Effector memory CD4-positive, alpha-beta T cell (primary cell): ENCODE measurements at regions not wholly inside any gene's neighbourhood (a gene's known extent, or its start where the extent isn't known, plus 50 kb on each side); places are given as distances from the start of the nearest gene placed in this dataset.

ENCODE experiments used
- DNase-seq, 3 donors: peaks; one replicate each; pipeline ENCODE4 v3.0.0-alpha.2; 2020
- H3K27ac ChIP-seq: 2 replicates; pipeline ENCODE4 v1.7.0; 2013; ENCODE audit warnings: mild to moderate bottlenecking, low read length, moderate library complexity; ENCODE audit not compliant: insufficient read depth, poor library complexity, severe bottlenecking
- H3K27me3 ChIP-seq: replicated peaks from 2 replicates; pipeline ENCODE4 v1.7.0; 2013; ENCODE audit warnings: mild to moderate bottlenecking, low read length; ENCODE audit not compliant: insufficient read depth, control insufficient read depth, poor library complexity, severe bottlenecking
- H3K36me3 ChIP-seq: 2 replicates; pipeline ENCODE4 v1.7.0; 2013; ENCODE audit warnings: mild to moderate bottlenecking, low read length, moderate library complexity; ENCODE audit not compliant: control insufficient read depth, insufficient read depth
- H3K4me1 ChIP-seq: 2 replicates; pipeline ENCODE4 v1.7.0; 2013; ENCODE audit warnings: low read length, mild to moderate bottlenecking; ENCODE audit not compliant: control insufficient read depth, insufficient read depth, poor library complexity, severe bottlenecking
- H3K4me3 ChIP-seq: 2 replicates; pipeline ENCODE4 v1.7.0; 2013; ENCODE audit warnings: low read length, low read depth, mild to moderate bottlenecking; ENCODE audit not compliant: insufficient read depth, poor library complexity, severe bottlenecking
- H3K9me3 ChIP-seq: 2 replicates; pipeline ENCODE4 v1.7.0; 2013; ENCODE audit warnings: mild to moderate bottlenecking, low read length, moderate library complexity; ENCODE audit not compliant: control insufficient read depth

DNA sequence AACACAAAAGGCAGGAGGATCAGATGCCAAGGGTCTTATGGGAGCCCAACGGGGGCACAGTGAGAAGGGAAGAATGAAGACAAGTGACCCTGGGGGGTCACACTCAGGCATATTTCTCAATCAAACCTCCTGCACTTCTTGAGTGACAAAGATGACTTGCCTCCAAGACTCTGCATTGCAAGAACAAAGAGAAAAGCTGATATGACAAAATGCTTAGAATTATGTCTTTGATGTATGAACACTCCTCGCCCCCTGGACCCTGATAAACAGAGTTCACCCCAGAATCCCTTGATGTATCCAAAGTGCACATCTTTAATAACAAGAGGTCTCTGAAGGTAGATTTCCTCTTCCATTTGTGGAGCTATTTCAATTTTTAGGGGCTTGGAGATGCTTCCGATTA is 146.5 kb downstream of the C5orf15 start:
- no peaks in the 10 kb centered on the region for H3K4me1 ChIP-seq
- no peak overlapping the region for H3K4me3 ChIP-seq
- no peak overlapping the region for H3K27ac ChIP-seq
- DNase-seq, result no peak
- H3K36me3 ChIP-seq, result no peaks in the 10 kb centered on the region
- no peaks in the 10 kb centered on the region for H3K9me3 ChIP-seq
- no peaks in the 10 kb centered on the region for H3K27me3 ChIP-seq

- H3K4me1 ChIP-seq, result no peaks in the 10 kb centered on the region
- H3K27ac ChIP-seq, result no peak overlapping the region
- no peak for DNase-seq
- no peaks in the 10 kb centered on the region for H3K9me3 ChIP-seq
- H3K36me3 ChIP-seq, result no peaks in the 10 kb centered on the region
- no peak overlapping the region for H3K4me3 ChIP-seq
- no peaks in the 10 kb centered on the region for H3K27me3 ChIP-seq
Measured at GRCh38 chr5:133821311-133821741, 147.1 kb downstream of the C5orf15 start.

- Histone ChIP-seq H3K27me3 (no peaks in the 10 kb centered on the region), H3K36me3 (no peaks in the 10 kb centered on the region), H3K4me3 (no peak overlapping the region), H3K9me3 (no peaks in the 10 kb centered on the region), H3K4me1 (no peaks in the 10 kb centered on the region), H3K27ac (no peak overlapping the region)
- DNase-seq, result no peak
Measured at GRCh38 chr5:133820507-133820906, 147.9 kb downstream of the C5orf15 start.

DNA sequence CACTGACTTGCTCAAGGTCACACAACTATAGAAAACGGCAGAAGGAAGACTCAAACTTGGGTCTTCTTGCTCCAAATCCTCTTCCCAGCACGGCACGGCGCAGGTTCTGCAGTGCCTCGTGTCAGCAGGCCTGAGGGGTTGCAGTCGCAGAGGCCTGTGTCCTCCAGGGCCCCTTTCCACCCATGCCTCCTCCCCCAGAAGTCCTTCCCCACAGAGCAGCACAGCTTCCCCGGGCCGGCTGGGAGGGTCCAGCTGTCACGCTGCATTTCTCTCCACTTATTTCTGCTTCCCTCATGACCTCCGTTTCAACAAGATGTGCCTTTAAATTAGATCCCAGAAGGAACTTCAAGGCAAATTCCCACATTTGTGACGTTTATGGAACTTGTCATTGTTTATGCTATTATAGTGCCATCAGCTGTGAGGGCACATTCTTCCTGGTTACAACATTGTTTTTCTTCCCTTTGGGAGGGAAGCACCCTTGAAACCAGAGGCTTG is 148.4 kb downstream of the C5orf15 start:
- Histone ChIP-seq H3K27ac (no peak overlapping the region), H3K4me1 (no peaks in the 10 kb centered on the region), H3K27me3 (no peaks in the 10 kb centered on the region), H3K4me3 (no peak overlapping the region), H3K9me3 (no peaks in the 10 kb centered on the region), H3K36me3 (no peaks in the 10 kb centered on the region)
- DNase-seq, result no peak

DNA sequence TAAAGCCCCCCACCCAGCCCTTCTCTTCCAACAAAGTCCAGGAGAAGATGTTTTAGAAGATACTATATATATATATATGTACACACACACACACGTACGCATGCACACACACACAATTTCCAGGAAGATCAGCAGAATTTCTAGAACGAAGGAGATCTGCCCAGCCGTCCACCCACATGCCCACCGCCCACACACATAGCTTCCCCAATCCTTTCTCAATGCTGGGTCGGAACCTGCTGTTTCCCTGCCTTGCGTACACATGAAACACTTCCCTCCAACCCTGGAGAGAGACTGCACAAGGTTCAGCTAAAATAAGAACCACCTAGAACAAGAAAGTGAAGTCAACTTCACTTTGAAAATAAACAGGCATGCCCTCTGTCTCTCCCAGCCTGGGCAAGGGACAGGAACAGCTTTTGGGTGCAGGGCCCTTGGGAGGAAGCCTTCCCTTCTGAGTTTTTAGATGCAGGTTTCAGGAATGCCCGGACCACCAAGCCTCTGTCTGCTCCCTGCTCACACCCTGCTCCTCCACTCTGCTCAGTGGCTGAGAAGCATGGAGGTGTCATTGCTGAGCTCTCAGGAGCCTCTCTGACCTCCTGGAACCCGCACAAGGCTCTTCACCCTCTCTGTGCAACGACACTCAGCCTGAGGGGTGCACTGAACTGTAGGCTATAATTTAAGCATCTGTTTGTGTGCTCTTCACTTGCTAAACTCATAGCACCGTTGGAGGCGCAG is 149.4 kb downstream of the C5orf15 start:
- H3K4me3 ChIP-seq, result no peak overlapping the region
- no peaks in the 10 kb centered on the region for H3K36me3 ChIP-seq
- no peak overlapping the region for H3K27ac ChIP-seq
- DNase-seq, result no peak
- H3K9me3 ChIP-seq, result no peaks in the 10 kb centered on the region
- no peaks in the 10 kb centered on the region for H3K27me3 ChIP-seq
- no peaks in the 10 kb centered on the region for H3K4me1 ChIP-seq

- Histone ChIP-seq H3K4me3 (no peak overlapping the region), H3K36me3 (no peaks in the 10 kb centered on the region), H3K27ac (no peak overlapping the region), H3K4me1 (no peaks in the 10 kb centered on the region), H3K27me3 (no peaks in the 10 kb centered on the region), H3K9me3 (no peaks in the 10 kb centered on the region)
- DNase-seq, result no peak
Measured at GRCh38 chr5:133818031-133818431, 150.4 kb downstream of the C5orf15 start.

DNA sequence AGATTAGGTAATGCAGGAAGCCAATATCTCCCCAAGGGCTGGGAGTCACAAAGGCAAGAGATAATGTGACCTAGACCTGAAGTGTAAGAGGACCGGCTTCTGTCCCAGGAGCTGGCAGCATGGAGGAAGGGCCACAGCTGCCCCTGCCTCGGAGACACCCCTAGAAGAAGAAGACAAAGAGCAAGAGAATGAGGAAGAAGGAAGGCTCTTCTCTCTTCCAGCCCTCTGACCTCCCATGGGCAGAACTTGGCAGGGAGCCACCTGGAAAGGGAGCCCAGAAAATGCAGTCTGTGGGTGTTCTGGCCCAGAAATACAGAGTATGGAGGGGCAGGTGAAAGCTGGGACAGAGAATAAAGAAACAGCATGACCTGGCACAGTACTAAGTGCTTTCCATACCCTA is 151.0 kb downstream of the C5orf15 start:
- DNase-seq, result no peak
- no peaks in the 10 kb centered on the region for H3K4me1 ChIP-seq
- H3K4me3 ChIP-seq, result no peak overlapping the region
- no peaks in the 10 kb centered on the region for H3K9me3 ChIP-seq
- H3K27me3 ChIP-seq, result no peaks in the 10 kb centered on the region
- no peaks in the 10 kb centered on the region for H3K36me3 ChIP-seq
- H3K27ac ChIP-seq, result no peak overlapping the region

GRCh38 chr5:133816791-133817190 is 151.6 kb downstream of the C5orf15 start:
- Histone ChIP-seq H3K4me3 (no peak overlapping the region), H3K36me3 (no peaks in the 10 kb centered on the region), H3K27ac (no peak overlapping the region), H3K4me1 (no peaks in the 10 kb centered on the region), H3K9me3 (no peaks in the 10 kb centered on the region), H3K27me3 (no peaks in the 10 kb centered on the region)
- DNase-seq, result no peak

DNA sequence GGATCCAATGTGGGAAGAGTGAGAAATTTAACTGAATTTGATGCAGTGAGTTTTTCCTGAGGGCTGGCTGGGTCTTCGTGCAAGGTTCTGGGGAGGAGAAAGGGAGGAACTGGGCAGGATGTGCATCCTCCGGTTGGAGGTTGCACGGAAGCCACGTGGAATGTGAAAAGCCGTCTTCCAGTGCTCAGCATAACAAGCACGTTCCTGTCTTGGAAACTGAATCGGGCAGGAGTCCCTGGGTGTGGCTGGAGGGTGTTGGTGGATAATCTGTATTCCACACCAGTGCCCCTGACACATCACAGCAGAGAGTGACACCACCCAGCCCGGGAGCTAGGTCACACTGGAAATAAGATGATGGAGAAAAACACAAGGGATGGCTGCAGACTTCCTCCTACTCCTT is 154.3 kb downstream of the C5orf15 start:
- Histone ChIP-seq H3K27me3 (no peaks in the 10 kb centered on the region), H3K4me3 (no peak overlapping the region), H3K27ac (no peak overlapping the region), H3K36me3 (no peaks in the 10 kb centered on the region), H3K9me3 (no peaks in the 10 kb centered on the region), H3K4me1 (no peaks in the 10 kb centered on the region)
- no peak for DNase-seq

DNA sequence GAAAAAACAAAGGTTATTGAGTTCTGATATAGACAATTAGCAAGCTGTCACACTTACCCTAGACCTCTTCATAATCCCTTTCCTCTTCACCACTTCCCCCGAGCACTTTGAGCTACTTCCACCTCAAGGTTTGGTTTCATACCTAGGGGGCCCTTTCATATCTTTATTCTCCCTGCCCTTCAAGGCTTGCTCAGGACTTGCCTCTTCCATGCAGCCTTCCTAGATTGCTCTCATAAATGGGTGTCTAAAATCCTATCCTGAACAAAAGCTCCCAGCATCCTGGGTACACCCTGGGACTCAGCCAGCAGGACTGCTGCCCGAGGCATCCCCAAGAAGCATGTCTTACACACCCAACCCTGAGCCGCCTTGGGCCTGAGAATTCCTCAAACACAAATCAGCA is 157.3 kb downstream of the C5orf15 start:
- H3K4me1 ChIP-seq, result no peaks in the 10 kb centered on the region
- H3K27me3 ChIP-seq, result peaks cover 5% of the 10 kb centered on the region
- no peak for DNase-seq
- no peaks in the 10 kb centered on the region for H3K9me3 ChIP-seq
- H3K36me3 ChIP-seq, result no peaks in the 10 kb centered on the region
- H3K4me3 ChIP-seq, result no peak overlapping the region
- no peak overlapping the region for H3K27ac ChIP-seq
